ENCODE measurements at regions not wholly inside any gene's neighbourhood (a gene's known extent, or its start where the extent isn't known, plus 50 kb on each side); places are given as distances from the start of the nearest gene placed in this dataset.
"Not testable (repeated sequence)": the region's sequence is repeated elsewhere in the genome, so short reads cannot be mapped to it uniquely, and the experiment has no call there.

GRCh38 chr13:22789027-22789593, 391.7 kb upstream of the SGCG start:
- no peak for DNase-seq

- DNase-seq = no peak
Observed at GRCh38 chr13:22789916-22790315, 390.9 kb upstream of the SGCG start.

- DNase-seq = no peak
Observed at GRCh38 chr13:22793598-22794134, 387.1 kb upstream of the SGCG start.

- DNase-seq = no peak
Observed at GRCh38 chr13:22800526-22801401, 380.0 kb upstream of the SGCG start.

- no peak for DNase-seq
Observed at GRCh38 chr13:22801402-22802003, 379.3 kb upstream of the SGCG start.

GRCh38 chr13:22812793-22813192, 368.0 kb upstream of the SGCG start:
- DNase-seq = no peak

- not testable (repeated sequence) for DNase-seq
Observed at GRCh38 chr13:22813531-22814377, 367.0 kb upstream of the SGCG start.

GRCh38 chr13:22814433-22814832, 366.3 kb upstream of the SGCG start:
- not testable (repeated sequence) for DNase-seq

- DNase-seq = no peak
Observed at GRCh38 chr13:22821589-22821988, 359.2 kb upstream of the SGCG start.

GRCh38 chr13:22825186-22825585, 355.6 kb upstream of the SGCG start:
- DNase-seq = no peak

- DNase-seq = no peak
Observed at GRCh38 chr13:22828081-22828480, 352.7 kb upstream of the SGCG start.

GRCh38 chr13:22836475-22836874, 344.3 kb upstream of the SGCG start:
- DNase-seq = no peak

- DNase-seq = no peak
Observed at GRCh38 chr13:22837980-22838647, 342.7 kb upstream of the SGCG start.

- no peak for DNase-seq
Observed at GRCh38 chr13:22839603-22840530, 340.9 kb upstream of the SGCG start.

GRCh38 chr13:22846551-22846950, 334.2 kb upstream of the SGCG start:
- DNase-seq = no peak

- no peak for DNase-seq
Observed at GRCh38 chr13:22848539-22849052, 332.2 kb upstream of the SGCG start.

GRCh38 chr13:22855926-22856325, 324.9 kb upstream of the SGCG start:
- no peak for DNase-seq

GRCh38 chr13:22858980-22859379, 321.8 kb upstream of the SGCG start:
- DNase-seq = not testable (repeated sequence)

GRCh38 chr13:22859411-22859810, 321.4 kb upstream of the SGCG start:
- not testable (repeated sequence) for DNase-seq

- no peak for DNase-seq
Observed at GRCh38 chr13:22861958-22862466, 318.8 kb upstream of the SGCG start.

GRCh38 chr13:22862478-22862877, 318.3 kb upstream of the SGCG start:
- DNase-seq = no peak
